ENCODE measurements at regions not wholly inside any gene's neighbourhood (a gene's known extent, or its start where the extent isn't known, plus 50 kb on each side); places are given as distances from the start of the nearest gene placed in this dataset.

DNA sequence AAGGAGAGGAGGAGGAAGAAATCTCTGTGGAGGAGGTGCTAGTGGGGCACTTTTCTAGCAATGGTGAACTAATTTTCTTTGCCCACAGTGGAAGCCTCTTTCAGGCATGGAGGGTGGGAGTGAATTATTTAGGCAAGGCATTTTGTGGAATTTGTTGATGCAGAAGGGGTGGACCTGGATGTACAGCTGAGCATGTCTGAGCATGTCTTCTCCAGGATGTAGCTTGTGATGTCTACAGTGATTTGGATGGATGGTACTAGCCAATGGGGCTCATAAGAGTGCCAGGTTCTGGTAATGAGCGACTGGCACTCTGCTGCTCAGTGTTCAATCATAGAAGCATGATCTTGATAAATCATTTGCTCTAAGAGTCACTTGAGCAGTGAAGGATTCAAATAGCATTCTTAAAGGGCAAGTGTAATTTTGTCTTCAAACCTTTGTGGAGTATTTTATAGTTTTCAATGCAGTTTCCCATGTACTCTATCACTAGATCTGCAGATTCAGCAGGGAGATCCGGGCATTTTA is 153.9 kb upstream of the LMO4 start:
- TF ChIP-seq, protein P1, sequence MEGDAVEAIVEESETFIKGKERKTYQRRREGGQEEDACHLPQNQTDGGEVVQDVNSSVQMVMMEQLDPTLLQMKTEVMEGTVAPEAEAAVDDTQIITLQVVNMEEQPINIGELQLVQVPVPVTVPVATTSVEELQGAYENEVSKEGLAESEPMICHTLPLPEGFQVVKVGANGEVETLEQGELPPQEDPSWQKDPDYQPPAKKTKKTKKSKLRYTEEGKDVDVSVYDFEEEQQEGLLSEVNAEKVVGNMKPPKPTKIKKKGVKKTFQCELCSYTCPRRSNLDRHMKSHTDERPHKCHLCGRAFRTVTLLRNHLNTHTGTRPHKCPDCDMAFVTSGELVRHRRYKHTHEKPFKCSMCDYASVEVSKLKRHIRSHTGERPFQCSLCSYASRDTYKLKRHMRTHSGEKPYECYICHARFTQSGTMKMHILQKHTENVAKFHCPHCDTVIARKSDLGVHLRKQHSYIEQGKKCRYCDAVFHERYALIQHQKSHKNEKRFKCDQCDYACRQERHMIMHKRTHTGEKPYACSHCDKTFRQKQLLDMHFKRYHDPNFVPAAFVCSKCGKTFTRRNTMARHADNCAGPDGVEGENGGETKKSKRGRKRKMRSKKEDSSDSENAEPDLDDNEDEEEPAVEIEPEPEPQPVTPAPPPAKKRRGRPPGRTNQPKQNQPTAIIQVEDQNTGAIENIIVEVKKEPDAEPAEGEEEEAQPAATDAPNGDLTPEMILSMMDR (conservative IDR thresholded peaks at IDR 0.05), result no peak
- H3K27ac ChIP-seq, result no peak overlapping the region

DNA sequence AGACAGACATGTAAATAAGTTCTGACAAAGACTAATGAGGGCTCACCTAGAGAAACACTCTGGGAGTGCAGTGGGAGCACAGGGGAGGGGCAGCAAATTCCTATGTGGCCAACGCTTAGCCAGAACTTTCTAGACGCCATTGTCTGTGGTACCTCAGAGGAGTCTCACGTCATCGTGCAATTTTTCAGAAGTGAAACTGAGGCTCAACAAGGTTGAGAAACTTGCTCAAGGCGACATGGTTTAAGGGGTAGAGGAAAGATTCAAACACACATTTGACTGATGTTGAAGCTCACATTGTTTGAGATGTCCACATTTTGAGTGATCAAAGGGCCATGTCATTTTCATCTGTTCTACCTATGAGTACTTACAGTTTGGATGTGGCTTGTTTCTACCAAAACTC is 152.6 kb upstream of the LMO4 start:
- H3K27ac ChIP-seq, result no peak overlapping the region
- TF ChIP-seq, protein P1 (conservative IDR thresholded peaks at IDR 0.05), result no peak

DNA sequence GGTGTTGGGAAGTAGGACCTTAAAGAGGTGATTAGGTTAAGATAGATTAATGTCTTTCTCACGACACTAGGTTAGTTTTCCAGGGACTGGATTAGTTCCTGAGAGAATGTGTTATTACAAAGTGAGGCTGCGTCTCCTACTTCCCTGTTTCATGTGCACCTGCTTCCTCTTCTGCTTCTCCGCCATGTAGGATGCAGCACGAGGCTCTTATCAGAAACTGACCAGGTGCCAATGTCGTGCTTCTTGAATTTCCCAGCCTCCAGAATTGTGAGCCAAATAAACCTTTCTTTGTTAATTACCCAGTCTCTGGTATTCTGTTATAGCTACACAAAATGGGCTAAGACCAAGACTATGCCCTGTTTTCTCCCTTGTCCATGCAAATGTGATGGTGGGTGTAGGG is 152.2 kb upstream of the LMO4 start:
- no peak overlapping the region for H3K27ac ChIP-seq
- TF ChIP-seq, protein P1 (conservative IDR thresholded peaks at IDR 0.05), result no peak

DNA sequence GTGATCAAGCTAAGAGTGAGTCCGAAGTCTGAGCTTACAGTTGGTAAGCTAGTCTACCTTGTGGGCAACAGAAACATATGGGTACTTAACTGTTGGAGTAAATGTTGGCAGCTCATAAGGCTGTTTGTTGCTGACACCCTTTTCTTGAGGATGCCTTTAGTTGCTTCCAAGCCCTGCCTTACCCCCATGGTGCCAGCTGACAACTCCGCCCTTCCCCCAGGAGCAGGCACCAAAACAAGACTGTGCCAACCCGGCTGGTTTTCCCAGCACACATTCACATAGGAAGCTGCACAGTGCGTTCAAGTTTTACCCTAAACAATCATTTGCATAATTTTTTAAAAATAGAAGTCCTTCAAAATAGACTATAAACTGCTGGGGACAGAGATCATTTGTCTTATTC is 150.2 kb upstream of the LMO4 start:
- H3K27ac ChIP-seq, result no peak overlapping the region
- TF ChIP-seq, protein P1 (conservative IDR thresholded peaks at IDR 0.05), result no peak

DNA sequence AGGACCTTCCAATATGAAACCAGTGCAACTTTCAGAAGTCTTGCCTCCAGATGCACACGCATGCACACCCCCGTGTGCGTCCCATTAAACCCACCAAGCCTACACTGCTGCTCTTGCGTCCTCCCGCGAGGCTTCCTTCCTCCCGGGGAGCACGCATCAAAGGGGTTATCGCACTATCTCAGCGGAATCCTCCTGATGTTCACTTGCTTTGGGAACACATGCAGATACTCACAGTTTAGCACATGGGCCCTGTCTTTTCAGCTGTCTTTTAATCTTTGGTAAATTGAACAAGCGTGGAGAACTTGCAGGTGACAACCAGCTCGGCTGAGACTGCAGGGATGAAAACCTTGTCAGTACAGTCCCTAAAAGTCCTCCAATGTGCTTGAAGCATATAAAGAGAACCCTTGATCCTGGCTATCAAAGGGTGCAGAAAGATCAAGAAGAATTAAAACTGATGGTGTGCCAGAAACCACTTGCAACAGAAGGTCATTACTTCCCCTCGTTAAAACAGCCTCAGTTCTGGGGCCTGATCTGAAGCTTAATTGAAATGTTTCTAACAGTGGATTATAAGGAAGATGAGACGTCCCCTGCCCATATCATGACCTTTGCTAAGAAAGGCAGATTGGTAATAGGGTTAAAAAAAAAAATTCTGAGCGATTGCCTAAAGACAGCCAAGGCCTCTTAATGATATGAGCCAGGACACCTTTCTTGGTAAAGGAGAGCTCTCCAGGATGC is 149.4 kb upstream of the LMO4 start:
- no peak overlapping the region for H3K27ac ChIP-seq
- TF ChIP-seq, protein P1 (conservative IDR thresholded peaks at IDR 0.05), result no peak

DNA sequence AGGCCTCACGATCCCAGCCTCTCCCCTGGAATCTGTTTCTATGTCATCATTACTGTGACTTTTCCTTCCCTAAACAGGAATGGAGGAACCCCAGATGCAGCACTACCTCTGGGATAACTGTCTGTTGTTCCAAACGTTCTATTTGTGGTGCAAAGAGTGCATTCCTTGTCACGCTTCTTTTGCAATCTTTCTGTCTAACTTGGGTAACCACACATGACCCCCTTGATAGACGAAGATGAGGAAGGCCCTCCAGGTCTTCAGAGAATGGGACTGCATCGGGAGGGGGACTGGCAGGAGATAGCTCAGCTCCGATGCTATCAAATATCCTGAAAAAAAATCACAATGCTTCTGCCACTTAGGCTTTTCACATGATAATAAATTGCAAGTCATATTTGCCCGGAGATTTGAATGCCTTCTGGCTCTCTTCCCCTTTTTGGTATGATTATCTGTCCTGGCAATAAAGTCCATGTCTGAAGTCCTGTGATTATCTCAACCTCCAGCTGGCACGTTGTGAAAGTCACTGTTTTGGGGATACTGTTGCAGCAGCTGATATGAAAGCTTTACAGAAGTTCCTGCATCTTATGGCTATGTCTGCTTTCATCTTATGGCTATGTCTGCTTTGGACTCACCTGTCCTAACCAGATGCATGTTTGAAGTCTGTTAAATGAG is 148.7 kb upstream of the LMO4 start:
- H3K27ac ChIP-seq, result no peak overlapping the region
- TF ChIP-seq, protein P1 (conservative IDR thresholded peaks at IDR 0.05), result no peak

DNA sequence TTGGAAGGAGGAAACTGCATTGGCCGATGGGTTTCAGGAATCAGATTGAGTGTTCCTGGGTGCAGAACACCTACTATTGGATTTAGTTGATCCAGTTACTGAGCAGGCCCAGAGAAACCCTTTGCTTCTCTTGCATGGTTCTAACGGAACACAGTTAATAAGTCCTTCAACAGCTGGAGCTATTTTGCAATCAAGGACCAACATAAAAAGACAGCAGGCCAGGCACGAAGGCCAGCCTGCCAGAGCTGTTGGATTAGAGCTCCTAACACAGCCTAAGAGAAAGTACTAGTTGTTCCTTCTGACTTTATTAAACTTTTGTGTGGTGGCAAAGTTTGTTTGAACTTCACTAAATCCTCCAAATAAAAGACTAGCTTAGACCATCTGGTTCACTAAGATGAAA is 148.0 kb upstream of the LMO4 start:
- TF ChIP-seq, protein P1 (conservative IDR thresholded peaks at IDR 0.05), result no peak

More for the DNA sequence above, 148.0 kb upstream of the LMO4 start:
- H3K27ac ChIP-seq, result no peak overlapping the region

Measured in VCaP (cell line).